ENCODE measurements at regions not wholly inside any gene's neighbourhood (a gene's known extent, or its start where the extent isn't known, plus 50 kb on each side); places are given as distances from the start of the nearest gene placed in this dataset.

GRCh38 chr20:11112832-11113231 lies 439.0 kb upstream of the JAG1 start:
- TF ChIP-seq CTCF (conservative IDR thresholded peaks at IDR 0.05) (no peak), EZH2 (IDR thresholded peaks at IDR 0.05; ENCODE audit: low read depth) (no peak)
